Hematopoietic multipotent progenitor cell treated with erythropoietin and hydrocortisone succinate and interleukin-3 and kit ligand, for 15 days (in vitro differentiated cells): ENCODE measurements at regions not wholly inside any gene's neighbourhood (a gene's known extent, or its start where the extent isn't known, plus 50 kb on each side); places are given as distances from the start of the nearest gene placed in this dataset.
"Not testable (repeated sequence)": the region's sequence is repeated elsewhere in the genome, so short reads cannot be mapped to it uniquely, and the experiment has no call there.

Experiments used
- DNase-seq: peaks from one replicate; pipeline ENCODE4 v3.0.0-alpha.2; 2015; ENCODE audit warnings: low spot score

DNA sequence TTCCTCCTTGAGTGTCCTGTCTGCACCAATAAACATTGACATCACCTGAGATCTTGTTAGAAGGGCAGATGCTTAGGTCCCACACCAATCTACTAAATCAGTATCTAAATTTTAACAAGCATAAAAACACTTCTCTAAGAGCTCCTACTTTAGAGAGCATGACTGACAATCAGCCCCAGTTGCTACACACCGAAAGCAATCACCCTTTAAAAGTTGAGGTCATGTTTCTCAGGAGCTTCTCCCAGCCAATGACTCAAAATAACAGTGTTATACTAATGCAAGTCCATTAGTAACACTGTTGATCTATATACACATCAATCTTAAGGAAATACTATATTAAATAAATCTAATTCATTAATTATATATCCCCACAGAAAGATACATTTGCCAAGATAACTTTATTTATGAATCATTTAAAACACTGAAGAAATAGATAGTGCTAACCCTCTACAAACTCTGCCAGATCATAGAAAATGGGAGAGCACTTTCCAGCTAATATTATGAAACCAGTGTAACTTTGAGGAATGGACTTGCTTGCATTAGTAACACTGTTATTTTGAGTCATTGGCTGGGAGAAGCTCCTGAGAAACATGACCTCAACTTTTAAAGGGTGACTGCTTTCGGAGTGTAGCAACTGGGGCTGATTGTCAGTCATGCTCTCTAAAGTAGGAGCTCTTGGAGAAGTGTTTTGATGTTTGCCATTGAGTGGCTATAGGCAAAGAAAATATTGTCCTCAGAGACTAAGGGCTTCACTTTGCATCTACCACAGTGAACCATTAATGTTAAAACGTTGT, 109.8 kb upstream of the HDX start:
- DNase-seq, result no peak

DNA sequence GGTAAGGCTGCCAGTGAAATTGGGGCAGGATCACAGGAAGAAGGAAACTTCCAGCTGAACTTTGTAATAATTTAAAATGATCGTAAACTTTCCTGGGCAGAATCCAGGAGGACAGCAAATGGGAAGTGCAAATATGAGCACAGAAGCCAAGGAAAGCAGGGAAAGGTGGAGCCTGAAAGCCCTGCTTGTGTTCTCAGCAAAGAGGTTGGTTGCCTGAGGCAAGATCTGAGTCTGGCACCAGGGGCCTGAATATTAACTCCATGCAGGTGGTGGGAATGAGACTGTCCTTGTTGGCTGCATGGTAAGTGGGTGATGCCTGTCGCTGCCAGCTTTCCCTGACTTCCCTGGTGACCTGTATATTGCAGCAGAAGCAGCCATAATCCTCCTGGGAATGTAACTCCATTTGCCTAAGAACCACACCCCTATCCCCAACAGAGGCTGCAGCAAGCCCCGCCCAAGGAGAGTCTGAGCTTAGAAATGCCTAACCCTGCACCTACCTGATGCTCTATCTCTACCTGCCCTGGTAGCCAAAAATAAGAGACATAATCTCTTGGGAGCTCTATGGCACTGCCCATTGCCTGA, 132.0 kb upstream of the HDX start:
- DNase-seq, result no peak

DNA sequence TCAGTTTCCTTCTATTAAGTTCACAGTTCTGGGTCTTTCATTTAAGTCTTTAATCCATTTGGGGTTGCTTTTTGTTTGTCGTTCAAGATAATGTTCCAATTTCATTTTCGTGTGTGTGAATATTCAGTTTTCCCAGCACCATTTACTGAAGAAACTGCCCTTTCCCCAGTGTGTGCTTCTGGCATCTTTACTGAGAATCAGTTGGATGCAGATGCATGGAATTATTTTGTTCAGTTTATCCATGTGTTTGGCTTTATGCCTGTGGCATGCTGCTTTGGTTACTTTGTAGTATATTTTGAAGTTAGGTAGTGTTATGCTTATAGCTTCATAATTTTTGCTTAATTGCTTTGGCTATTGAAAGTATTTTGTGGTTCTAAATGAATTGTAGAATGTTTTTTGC, 163.8 kb upstream of the HDX start:
- no peak for DNase-seq

DNA sequence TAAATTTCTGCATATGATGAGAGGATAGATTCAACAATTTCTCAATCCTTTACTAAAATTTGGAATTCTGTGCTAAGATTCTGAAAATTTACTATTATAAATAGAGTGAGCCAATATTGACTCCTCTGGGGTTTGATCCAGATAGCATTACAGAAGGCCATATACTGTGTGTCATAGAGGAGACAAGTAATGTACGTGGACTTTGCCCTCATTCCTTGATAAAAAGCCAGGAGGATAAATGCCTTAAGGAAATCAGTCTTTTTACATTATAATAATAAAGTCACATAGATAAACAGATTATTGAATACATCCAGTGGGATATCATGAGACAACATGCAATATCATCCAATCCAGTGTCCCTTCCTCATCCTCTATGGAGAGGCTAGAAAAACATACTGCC, 188.0 kb upstream of the HDX start:
- DNase-seq, result no peak

DNA sequence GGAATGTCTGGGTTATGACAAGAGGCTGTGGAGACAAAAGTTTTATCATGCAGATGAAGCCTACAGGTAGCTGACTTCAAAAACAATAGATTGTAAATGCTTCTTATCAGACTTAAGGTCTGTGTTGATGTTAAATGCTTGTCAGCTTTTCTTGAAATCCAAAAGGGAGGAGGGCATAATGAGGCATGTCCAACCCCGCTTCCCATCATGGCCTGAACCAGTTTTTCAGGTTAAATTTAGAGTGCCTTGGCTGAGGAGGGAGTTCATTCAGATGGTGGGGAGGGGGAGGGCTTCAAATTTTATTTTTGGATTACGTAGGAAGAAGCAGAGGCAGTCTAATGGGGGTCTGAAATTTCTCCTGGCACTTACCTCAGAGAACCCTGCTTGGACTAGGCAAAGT, 207.7 kb upstream of the HDX start:
- no peak for DNase-seq

DNA sequence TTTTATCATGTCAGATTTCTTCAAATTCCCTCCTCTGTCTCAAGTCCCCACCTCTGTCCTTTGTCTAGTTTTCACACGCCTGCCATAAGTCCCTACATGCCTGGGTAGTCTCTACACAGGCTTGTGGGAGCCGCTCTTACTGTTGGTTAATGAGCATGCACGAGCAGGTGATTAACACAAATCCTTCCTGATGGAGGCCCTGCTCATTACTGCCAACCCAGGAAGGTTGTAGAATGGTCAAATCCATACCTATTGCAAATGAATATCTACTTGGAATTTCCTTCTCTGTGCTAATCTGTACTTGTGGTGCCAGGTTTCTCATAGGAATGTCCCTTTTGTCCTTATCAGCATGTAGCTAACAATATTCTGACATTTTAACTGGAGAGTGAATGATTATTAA, 208.4 kb upstream of the HDX start:
- DNase-seq, result no peak

DNA sequence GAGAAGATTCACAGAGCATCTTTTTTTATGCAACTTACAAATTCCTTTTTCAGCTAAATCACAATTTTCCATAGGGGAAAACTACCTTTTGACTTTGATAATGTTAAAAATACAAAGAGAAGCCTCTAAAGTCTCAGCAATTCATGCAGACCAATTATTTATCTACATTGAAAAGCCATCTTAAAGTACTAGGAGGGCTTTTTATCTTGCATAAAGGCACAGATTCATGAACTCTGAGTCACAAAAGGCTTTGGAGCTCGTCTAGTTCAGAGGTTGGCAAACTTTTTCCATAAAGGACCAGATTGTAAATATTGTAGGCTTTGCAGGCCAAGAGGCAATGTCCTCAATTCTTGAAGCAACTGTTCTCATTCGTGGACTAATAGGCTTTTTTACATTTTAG, 210.4 kb upstream of the HDX start:
- no peak for DNase-seq

DNA sequence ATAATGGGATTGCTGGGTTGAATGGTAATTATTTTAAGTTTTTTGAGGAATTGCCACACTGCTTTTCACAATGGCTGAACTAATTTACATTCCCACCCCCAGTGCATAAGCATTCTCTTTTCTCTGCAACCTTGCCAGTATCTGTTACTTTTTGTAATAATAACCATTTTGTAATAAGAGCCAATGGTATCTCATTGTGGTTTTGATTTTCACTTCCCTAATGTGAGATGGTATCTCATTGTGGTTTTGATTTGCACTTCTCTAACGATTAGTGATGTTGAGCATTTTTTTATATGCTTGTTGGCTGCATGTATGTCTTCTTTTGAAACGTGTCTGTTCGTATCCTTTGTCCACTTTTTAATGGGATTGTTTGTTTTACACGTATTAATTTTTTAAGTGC, 213.1 kb upstream of the HDX start:
- DNase-seq, result no peak

DNA sequence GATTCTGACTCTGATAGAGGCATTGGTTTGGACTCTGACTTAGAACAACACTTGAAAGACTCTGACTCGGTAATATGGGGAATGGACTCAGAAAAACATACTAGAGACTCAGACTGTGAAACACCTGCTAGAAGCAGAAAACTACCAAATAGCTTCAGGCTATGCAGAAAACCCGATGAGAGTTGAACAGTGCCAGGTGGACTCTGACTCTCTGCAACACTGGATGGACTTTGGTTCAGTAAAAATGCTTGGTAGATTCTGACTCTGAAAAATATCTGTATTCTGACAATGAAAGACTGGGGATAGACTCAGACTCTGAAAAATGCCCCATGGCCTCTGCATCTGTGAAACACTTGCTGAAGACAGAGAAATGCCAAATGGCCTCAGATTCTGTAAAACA, 215.1 kb upstream of the HDX start:
- no peak for DNase-seq

DNA sequence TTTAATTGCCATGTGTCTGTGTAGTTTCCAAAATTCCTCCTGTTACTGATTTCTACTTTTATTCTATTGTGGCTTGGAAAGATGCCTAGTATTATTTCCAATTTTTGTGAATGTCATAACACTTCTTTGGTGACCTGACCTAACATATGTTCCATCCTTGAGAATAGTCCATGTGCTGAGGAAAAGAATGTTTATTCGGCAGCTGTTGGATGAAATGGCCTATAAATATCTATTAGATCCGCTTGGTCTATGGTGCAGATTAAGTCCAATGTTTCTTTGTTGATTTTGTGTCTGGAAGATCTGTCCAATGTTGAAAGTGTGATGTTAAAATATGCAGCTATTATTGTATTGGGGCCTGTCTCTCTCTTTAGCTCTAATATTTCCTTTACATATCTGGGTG, 219.2 kb upstream of the HDX start:
- DNase-seq, result no peak

DNA sequence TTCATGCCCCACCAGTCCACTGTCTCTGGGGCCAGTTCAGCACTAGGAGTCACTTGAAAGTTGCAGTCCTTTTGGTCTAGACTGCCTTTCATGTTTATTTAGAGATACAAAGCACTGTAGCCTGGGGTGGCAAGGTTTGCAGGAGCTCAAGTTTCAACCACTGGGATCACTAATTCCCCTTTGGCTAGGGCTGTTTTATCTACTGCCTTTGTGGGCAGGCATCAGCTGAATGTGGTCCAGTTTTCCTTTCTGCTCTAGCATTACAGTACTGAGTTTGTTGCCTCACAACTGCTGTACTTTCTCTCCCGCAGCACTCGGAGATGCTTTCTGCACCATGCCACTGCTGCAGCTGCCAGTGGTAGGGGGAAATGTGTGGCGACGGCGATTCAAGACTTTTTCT, 222.3 kb upstream of the HDX start:
- no peak for DNase-seq

DNA sequence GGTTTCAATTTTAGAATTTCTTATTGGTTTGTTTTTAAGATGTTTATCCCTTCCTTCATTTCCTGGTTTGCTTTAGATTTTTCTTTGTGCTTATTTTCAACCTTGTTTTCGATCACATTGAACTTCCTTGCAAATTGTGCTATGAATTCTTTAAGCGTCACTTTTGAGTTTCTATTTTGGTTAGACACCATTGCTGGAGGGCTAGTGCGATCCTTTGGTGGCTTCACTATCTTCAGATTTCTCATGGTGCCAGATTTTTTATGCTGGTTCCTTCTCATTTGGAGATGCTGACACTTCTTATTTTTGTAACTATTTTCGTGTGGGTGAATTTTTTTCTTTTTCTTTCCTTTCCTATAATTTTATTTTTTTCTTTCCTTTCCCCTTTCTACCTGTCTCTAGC, 227.2 kb upstream of the HDX start:
- no peak for DNase-seq

DNA sequence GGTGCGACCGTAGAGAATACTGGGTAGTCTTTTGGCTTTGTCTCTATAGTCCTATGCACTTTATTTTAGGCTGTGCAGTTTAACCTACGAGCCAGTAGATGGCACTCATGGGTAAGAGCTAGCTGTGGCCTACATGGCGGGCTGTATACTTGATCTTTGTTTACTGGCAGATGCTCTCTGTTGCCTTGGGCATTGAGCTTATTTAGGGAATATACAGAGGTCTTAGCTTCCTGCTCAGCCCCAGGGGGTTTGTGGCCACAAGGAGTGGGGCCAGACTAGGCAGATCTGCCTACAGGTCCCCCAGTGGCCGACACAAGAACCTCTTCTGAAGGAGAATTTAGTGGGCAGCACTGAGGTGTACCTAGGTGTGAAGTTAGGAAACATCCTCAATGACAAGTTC, 227.6 kb upstream of the HDX start:
- DNase-seq, result peak; percentile 2

DNA sequence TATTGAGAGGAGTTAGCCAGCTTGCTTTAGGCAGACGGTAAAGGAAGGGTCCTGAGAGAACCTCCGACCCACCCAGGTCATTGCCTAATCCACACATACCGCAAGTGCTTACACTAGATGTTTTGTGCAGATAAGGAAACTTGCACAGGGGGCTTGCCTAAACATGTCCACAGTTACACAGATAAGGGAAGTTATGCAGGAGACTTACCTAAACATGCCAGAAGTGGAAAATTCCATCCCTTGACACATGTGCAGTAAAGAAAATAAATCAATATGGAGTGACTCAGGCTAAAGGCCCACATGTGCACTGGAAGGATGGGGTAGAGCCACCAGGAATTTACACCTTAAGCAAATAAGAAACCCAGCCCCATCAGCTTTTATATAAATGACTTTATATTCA, 232.8 kb upstream of the HDX start:
- no peak for DNase-seq

DNA sequence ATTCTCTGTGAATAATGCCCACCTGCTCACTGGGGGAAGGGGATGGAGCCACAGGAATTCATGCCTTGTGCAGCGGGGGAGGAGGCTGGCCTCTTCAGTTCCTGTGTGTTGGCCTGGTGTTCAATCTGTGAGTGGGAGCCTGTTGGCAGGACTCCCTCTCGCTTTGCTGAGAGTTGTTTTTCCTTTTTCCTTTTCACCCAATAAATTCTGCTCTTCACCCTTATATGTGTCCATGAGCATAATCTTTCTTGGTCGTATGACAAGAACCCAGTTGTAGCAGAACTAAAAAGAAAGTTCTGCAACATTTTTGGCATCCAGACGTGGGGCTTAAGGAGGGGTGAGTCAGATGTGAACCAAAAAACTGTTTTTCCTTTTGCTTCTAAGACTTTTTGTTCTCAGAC, 235.2 kb upstream of the HDX start:
- DNase-seq, result no peak

DNA sequence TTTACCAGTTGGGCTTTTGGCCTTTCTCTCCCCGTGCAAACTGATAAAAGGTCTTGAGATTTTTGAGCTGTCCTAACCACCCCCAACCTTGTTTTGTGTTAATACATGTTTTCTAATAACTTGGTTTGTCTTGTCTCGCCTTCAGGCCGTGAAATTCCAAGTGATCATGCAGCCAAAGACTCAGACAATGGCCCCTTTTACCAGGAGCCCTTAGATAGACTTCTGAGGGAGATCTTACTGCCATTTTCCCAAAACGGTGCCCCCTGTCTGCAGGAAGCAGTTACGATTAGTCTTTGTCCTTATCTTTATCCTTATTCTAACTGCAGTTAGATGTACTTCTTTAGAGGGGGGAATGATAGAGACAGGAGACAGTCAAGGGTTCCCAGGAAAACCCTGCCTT, 245.3 kb upstream of the HDX start:
- DNase-seq, result no peak

DNA sequence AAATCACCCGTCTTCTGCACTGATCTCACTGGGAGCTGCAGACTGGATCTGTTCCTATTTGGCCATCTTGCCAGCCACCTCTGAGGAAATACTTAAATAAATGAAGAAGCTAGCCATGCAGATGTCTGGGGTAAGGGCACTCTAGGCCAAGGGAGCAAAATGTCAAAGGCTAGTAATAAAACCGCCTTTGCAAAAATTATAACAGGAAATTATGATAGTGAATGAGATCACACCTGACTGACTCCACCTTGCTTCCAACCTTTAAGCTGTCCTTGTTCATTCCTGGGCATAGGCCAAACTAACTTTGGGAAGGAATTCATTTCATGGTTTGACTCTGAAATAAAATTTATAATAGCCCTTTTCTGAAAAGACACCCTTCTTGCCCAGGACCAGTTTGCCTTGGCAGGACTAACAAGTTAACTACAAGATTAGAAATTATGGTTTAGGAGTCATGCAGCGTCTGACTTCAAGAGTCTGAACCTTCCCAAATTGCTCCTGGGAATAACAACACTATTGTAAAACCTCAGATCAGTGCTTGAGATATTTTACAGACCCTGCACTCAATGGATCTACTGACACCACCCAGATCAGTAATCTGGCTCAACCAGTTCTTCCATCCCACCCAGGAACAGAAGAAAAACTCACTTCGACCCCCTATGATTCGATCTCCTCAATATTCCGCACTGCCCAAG, 246.9 kb upstream of the HDX start:
- DNase-seq, result no peak

DNA sequence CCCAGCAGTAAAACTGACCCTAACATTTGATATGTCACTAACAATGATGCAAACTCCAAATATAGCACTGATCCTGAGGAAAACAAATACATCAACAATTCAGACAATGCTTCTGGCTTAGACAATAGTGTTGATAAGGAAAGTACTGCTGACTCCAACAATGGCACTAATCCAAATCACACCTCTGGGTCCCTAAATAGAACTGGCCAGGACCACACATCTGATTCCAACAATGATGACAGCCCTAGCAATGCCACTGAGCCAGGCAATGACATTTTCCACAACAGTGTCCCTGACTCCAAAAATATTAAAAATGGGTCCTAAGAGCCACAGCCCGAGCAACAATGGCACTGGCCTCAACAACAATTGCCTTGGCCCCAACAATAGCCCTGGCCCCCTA, 243.1 kb upstream of the APOOL start:
- no peak for DNase-seq

DNA sequence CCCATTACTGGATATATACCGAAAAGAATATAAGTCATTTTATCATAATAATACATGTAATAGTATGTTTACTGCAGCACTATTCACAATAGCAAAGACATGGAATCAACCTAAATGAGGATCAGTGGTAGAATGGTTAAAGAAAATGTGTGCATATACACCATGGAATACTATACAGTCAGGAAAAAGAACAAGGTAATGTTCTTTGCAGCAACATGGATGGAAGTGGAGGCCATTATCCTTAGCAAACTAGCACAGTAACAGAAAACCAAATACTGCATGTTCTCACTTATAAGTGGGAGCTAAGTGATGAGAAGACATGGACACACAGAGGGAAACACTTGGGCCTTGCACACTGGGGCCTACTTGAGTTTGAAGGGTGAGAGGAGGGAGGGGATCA, 207.4 kb upstream of the APOOL start:
- no peak for DNase-seq

DNA sequence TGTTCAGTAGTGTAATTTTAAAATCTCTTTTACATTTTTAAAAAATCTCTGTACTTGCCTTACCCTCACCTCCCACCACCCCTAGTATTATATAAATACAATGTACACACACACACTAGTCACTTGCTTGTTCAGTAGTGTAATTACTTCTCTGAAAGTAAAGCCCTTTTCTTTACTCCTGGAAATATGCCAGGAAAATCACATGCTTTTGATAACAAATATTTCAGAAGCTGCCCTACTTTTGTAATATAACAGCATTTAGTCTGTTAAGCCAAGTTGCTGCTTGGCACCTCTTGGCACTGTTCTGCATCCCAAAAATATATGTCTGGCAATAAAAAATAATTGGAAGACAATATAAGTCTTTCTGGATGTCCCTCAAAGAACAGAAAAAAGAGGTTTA, 172.8 kb upstream of the APOOL start:
- no peak for DNase-seq

DNA sequence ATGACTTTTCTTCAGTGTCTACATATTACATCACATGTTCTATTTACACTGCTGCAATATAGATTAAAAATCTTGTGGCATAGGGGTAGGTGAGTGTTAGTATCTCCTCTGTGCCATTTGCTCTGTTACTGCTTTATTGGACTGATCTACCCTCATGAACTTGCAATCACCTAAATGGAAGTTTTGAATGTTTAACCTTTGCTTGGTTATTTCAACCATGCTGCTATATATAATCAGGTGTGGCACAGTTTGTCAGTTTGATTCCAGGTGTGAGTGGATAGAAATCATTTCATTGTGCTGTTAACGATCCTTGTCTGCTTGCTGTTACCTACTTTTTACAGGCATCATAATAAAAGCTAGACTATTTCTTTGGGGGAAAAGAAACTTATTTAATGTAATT, 157.1 kb upstream of the APOOL start:
- not testable (repeated sequence) for DNase-seq

DNA sequence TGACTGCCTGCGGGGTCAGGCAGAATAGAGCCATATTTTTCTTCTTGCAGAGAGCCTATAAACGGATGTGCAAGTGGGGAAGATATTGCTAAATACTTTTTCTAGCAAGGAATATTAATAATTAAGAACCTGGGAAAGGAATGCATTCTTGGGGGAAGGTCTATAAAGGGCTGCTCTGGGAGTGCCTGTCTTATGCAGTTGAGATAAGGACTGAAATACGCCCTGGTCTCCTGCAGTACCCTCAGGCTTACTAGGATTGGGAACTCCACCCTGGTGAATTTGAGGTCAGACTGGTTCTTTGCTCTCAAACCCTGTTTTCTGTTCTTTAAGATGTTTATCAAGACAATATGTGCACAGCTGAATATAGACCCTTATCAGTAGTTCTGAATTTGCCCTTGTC, 152.5 kb upstream of the APOOL start:
- DNase-seq, result not testable (repeated sequence)

DNA sequence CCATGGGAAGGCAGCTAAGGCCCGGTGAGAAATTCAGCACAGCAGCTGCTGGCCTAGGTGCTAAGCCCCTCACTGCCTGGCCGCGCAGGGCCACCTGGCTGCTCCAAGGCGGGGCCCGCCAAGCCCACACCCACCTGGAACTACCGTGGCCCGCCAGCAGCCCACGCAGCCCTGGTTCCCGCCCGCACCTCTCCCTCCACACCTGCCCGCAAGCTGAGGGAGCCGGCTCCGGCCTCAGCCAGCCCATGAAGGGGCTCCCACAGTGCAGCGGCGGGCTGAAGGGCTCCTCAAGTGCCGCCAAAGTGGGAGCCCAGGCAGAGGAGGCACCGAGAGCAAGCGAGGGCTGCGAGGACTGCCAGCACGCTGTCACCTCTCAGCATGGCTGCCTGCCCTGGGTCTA, 146.9 kb upstream of the APOOL start:
- not testable (repeated sequence) for DNase-seq

DNA sequence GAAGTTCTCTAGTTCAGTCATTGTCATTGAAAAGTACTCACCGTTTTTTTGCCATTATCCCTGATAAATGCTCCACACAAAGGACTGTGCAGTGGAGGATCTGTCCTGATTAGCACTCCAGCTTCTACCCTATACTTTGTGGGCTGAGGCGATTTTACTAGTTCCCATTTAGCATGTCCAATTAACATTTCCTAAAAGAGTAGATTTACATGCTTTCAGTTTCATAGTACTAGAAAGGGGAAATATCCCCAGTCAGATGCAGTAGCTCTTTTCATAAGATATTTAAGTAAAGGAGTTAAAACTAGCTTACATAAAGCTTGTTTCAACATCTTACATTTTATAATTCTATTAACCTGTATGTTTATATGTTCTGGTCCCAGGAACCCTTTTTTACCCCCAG, 144.9 kb upstream of the APOOL start:
- not testable (repeated sequence) for DNase-seq
